HFFc6 (cell line): ENCODE measurements at regions not wholly inside any gene's neighbourhood (a gene's known extent, or its start where the extent isn't known, plus 50 kb on each side); places are given as distances from the start of the nearest gene placed in this dataset.

Experiments used
- DNase-seq: peaks from one replicate; pipeline ENCODE4 v3.0.0-alpha.2; 2018
- H3K27ac Mint-ChIP-seq: 2 replicates; pipeline ENCODE4 v1.8.0; 2020; ENCODE audit warnings: mild to moderate bottlenecking, mixed read lengths
- H3K27me3 Mint-ChIP-seq: 2 replicates; pipeline ENCODE4 v1.8.0; 2021; ENCODE audit warnings: mild to moderate bottlenecking, moderate library complexity, mixed read lengths; ENCODE audit not compliant: insufficient read depth
- H3K36me3 Mint-ChIP-seq: 2 replicates; pipeline ENCODE4 v1.8.0; 2021; ENCODE audit warnings: low read depth, mixed read lengths
- H3K4me1 Mint-ChIP-seq: 2 replicates; pipeline ENCODE4 v1.8.0; 2020; ENCODE audit warnings: low read depth, mixed read lengths
- H3K4me3 Mint-ChIP-seq: 2 replicates; pipeline ENCODE4 v1.8.0; 2020; ENCODE audit warnings: mild to moderate bottlenecking, moderate library complexity, mixed read lengths
- H3K9me3 Mint-ChIP-seq: 2 replicates; pipeline ENCODE4 v1.8.0; 2020; ENCODE audit warnings: mild to moderate bottlenecking, mixed read lengths
- TF ChIP-seq, protein P1 (sequence below): fragments of 200-600 bp; sonication (generic); IDR thresholded peaks from 2 replicates; pipeline ENCODE4 v1.5.0; 2021; ENCODE audit warnings: antibody characterized with exemption, mild to moderate bottlenecking

DNA sequence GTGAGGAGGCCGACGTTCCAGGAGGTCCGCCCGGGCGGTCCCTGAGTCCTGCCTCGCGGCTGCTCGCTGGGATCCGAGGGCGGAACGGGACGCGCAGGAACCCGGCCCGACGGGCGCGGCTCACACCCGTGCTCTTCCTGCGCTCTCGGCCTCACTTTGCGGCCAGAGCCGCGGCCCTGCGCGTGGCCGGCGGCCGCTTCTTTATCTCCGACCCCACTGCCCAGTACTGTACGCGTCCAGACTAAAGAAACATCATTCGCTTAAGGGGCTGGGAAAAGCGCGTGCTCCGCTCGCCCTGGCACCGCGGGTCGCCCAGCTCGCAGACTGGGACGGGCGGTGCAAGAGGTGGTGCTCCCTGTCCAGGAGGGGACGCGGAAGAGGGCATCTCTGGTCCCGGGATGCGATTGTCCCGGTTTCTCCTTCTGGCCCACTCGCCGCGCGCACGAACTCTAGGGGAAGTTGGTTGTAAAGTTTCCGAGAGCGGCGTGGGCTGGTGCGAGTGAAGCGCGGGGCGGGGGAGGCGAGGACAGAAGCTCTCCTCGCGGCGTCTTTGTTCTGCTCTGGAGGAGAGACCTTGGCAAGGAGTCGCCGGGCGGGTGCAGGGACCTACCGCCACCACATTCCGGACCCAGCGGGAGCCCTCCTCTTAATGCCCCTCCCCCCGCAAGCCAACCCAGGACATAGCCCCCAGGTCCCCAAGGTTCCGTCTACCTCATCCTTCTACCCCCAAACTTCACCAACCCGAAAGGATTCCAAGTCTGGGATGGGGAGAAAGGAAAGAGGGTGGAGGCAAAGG is 71.0 kb downstream of the SOX4 start:
- peaks cover 4% of the 10 kb centered on the region; the same call in 1 of the 2 replicates for H3K36me3 Mint-ChIP-seq
- peaks cover 28% of the 10 kb centered on the region for H3K4me1 Mint-ChIP-seq
- no peak for DNase-seq
- peak overlapping the region; percentile 80 for H3K4me3 Mint-ChIP-seq
- peaks cover 48% of the 10 kb centered on the region for H3K27me3 Mint-ChIP-seq
- H3K27ac Mint-ChIP-seq: no peak overlapping the region
- no peaks in the 10 kb centered on the region for H3K9me3 Mint-ChIP-seq
- TF ChIP-seq, protein P1, sequence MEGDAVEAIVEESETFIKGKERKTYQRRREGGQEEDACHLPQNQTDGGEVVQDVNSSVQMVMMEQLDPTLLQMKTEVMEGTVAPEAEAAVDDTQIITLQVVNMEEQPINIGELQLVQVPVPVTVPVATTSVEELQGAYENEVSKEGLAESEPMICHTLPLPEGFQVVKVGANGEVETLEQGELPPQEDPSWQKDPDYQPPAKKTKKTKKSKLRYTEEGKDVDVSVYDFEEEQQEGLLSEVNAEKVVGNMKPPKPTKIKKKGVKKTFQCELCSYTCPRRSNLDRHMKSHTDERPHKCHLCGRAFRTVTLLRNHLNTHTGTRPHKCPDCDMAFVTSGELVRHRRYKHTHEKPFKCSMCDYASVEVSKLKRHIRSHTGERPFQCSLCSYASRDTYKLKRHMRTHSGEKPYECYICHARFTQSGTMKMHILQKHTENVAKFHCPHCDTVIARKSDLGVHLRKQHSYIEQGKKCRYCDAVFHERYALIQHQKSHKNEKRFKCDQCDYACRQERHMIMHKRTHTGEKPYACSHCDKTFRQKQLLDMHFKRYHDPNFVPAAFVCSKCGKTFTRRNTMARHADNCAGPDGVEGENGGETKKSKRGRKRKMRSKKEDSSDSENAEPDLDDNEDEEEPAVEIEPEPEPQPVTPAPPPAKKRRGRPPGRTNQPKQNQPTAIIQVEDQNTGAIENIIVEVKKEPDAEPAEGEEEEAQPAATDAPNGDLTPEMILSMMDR: no peak

DNA sequence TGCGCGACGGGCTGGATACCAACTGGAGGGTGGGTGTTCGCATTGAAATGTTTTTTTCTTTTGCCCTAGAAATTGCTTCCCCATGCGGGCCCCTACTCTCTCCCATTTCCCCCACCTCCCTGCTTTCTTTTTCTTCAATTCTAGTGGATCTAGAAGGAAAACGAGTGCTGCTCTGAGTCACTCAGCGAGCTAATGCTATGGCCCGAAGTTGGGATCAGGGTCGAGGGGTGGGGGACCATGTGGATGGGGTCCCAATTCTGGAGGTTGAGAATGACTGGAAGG is 71.5 kb downstream of the SOX4 start:
- TF ChIP-seq, protein P1: no peak
- Mint-ChIP-seq H3K27ac (no peak overlapping the region), H3K4me3 (peak overlapping the region; percentile 80), H3K36me3 (peaks cover 4% of the 10 kb centered on the region; the same call in 1 of the 2 replicates), H3K9me3 (no peaks in the 10 kb centered on the region), H3K4me1 (peaks cover 28% of the 10 kb centered on the region), H3K27me3 (peaks cover 48% of the 10 kb centered on the region)
- DNase-seq: no peak

DNA sequence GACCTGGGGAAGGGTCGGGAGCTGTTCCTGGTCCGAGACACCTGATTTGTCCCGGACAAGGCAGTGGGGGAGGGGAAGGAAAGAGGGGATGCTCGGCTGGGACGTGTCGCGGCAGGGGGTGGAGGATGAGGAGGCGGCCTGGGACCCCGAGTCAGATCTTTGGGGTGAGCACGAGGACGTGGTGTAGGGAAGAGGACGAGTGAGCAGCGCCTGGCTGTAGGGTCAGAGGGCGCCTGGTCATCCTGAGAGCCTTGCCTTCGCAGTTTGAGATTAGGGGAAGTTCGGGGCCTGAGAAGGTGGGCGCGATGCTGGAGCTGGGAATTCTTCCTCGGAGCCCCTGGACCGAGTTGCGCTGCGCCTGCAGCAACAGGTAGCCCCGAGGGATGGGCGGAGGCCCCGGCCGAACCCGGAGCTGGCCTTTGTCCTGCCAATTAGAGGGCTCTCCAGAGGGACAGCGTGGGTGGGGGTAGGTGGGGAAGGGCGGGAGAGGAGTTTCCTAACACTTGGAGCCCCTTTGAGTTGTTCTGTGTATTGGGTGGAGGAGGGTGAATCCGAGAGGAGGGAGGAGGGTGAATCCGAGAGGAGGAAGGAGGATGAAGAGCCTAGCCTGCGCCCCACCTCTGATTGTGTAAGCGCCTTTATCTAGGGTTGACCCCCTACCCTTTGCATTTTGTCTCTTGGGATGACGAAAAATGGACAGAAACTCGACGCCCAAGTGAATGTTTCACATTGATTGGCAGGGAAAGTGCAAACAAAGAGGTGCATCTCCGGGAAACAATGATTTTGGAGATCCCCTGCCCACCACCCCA is 72.0 kb downstream of the SOX4 start:
- Mint-ChIP-seq H3K36me3 (peaks cover 4% of the 10 kb centered on the region; the same call in 1 of the 2 replicates), H3K4me3 (peak overlapping the region; percentile 80), H3K27ac (no peak overlapping the region), H3K4me1 (peaks cover 28% of the 10 kb centered on the region), H3K27me3 (peaks cover 48% of the 10 kb centered on the region), H3K9me3 (no peaks in the 10 kb centered on the region)
- TF ChIP-seq, protein P1: no peak
- no peak for DNase-seq

DNA sequence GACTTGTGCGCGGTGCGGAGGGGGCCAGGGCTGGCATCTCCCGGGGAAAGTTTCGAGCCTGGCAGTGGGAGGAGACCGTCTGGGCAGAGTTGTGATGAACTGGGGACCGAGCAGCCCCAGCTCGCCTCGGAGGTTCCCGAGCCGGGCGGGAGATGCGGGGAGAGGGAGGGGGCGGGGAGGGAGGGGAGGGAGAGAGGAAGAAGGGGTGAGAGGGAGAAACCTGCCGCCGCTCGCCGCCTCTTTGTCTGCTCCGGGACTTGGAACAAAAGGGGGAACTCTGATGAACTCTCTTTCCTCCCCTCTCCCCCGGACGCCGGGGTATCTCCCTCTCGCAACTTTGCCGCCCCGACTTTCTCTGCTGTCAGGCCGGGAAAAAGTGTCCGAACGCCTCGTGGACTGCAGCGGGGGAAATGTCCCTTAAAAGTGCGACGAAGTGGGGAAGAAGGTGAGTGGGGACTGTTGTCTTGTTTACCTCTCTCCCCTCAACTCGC is 72.7 kb downstream of the SOX4 start:
- peaks cover 48% of the 10 kb centered on the region for H3K27me3 Mint-ChIP-seq
- DNase-seq: no peak
- peaks cover 4% of the 10 kb centered on the region; the same call in 1 of the 2 replicates for H3K36me3 Mint-ChIP-seq
- H3K9me3 Mint-ChIP-seq: no peaks in the 10 kb centered on the region
- TF ChIP-seq, protein P1: no peak
- H3K4me3 Mint-ChIP-seq: peak overlapping the region; percentile 80
- H3K4me1 Mint-ChIP-seq: peaks cover 28% of the 10 kb centered on the region
- H3K27ac Mint-ChIP-seq: no peak overlapping the region

DNA sequence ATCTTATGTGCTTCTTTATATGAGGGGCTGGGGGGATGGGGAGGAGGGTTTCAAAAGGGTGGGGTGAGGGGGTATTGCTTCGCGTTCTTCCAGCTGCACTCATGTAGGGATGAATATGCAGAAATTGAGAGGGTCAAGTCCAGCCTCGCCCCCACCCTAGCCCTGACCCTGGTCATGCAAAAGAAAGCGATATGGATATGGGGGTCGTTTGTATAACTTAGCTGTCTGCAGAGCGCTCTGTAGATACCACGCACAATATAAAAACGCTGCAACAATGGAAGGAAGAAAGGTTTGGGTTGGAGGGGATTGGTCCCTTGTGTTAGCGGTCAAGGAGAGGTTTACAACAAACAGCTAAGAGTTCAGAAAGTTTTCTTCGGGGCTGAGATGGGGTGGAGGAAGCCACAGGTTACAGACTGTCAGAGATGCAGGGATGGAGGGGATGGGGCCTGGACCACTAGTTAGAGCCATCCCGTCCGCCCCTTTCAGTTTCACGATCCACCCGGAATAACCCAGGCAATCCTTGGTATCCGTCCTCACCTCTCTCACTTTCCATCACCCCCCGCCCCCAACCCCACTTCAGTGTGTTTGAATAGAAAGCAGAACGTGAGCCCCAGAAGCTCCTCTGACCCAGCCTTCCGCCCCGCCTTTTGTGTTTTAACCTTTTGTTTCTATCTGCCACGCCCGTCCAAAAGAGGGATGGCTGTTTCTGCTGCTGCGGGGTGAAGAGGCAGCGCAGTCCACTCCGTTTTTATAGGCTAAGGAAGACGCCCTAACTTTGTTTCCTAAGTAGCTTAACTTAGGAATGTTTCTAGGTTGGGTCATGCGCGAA is 73.5 kb downstream of the SOX4 start:
- peaks cover 48% of the 10 kb centered on the region for H3K27me3 Mint-ChIP-seq
- no peak overlapping the region for H3K27ac Mint-ChIP-seq
- peak overlapping the region; percentile 74 for H3K4me3 Mint-ChIP-seq
- TF ChIP-seq, protein P1: no peak
- H3K9me3 Mint-ChIP-seq: no peaks in the 10 kb centered on the region
- DNase-seq: no peak
- peaks cover 4% of the 10 kb centered on the region; the same call in 1 of the 2 replicates for H3K36me3 Mint-ChIP-seq
- H3K4me1 Mint-ChIP-seq: peaks cover 28% of the 10 kb centered on the region
